ENCODE measurements at regions not wholly inside any gene's neighbourhood (a gene's known extent, or its start where the extent isn't known, plus 50 kb on each side); places are given as distances from the start of the nearest gene placed in this dataset.

DNA sequence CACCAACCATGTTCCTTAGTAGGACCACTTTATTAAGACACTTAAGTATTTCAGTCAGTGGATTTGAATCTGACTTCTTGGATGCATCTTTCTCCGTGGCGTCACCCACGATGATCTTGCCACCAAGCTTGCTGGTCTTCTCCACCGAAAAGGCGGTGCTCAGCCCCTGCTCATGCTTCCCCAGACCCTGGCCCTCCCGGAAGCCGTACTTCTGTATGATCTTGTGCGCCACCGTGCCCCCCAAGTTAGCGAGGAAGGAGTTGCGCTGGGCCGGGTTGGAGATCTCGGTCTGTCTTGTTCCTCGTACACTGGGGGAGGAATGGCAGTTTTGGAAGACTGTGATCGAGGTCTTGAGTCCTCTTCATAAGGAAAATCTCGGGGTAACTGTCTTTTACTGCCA is 213.4 kb upstream of the NANOGP8 start:
- DNase-seq (no peak), ATAC-seq (ENCODE audit: low read depth) (no peak)
- H3K27ac ChIP-seq (ENCODE audit: insufficient read depth, low read length), result no peak overlapping the region
- no peak overlapping the region for H3K23ac ChIP-seq (ENCODE audit: low read depth, low read length)
- 0 out of 2 replicates have a peak, but pooled peaks cover 2% of the 10 kb centered on the region for H3K9me1 ChIP-seq (ENCODE audit: insufficient read depth, low read length)
- no peak overlapping the region for H3K18ac ChIP-seq (ENCODE audit: low read depth, low read length)
- intact Hi-C loops (cut with micrococcal nuclease), result loop anchor here (10.0 kb wide), 1 partner anchor 674 kb away; no protein-coding TSS in a partner anchor
- peaks cover 5% of the 10 kb centered on the region for H3K4me1 ChIP-seq (ENCODE audit: control insufficient read depth, insufficient read depth, low read length)
- in situ Hi-C loops (cut with MboI; ENCODE audit: low sequenced_read_pairs), result loop anchor here (25.0 kb wide), 1 partner anchor 1839 kb away; no protein-coding TSS in a partner anchor
- CTCF ChIA-PET, result no interaction called here
- no peak overlapping the region for H3K4me2 ChIP-seq (ENCODE audit: low read depth, low read length)
- H3K56ac ChIP-seq (ENCODE audit: extremely low read depth, insufficient read depth, low read length), result no peak overlapping the region
- no peak overlapping the region for H3K4ac ChIP-seq (ENCODE audit: low read depth, low read length)
- no peaks in the 10 kb centered on the region for H3K79me1 ChIP-seq (ENCODE audit: low read depth in 1 of 2, low read length in 2 of 2)
- H4K20me1 ChIP-seq (ENCODE audit: insufficient read depth, low read length), result no peaks in the 10 kb centered on the region; the same call in 1 of the 2 replicates
- H4K91ac ChIP-seq (ENCODE audit: insufficient read depth, low read depth, low read length), result no peak overlapping the region
- dilution Hi-C loops (cut with HindIII; ENCODE audit: low sequenced_read_pairs, unreplicated experiment), result no loop called here
- no peak overlapping the region for H2BK120ac ChIP-seq (ENCODE audit: low read depth, low read length)
- WGBS, 2 experiments (ENCODE audit: extremely low coverage in 2 of 2, insufficient read length in 1 of 2), result 100% methylated on average over 7 of the region's 16 CpGs; no CpG with 5 or more reads in 1 of the 2 experiments
- no TSS peak for BruUV-seq (replicated peaks)
- H2BK20ac ChIP-seq (ENCODE audit: low read depth, low read length), result no peak overlapping the region
- H4K5ac ChIP-seq (ENCODE audit: low read depth, low read length), result no peak overlapping the region
- H2BK15ac ChIP-seq (ENCODE audit: low read depth, low read length), result no peak overlapping the region
- no peak overlapping the region for H2AFZ ChIP-seq (replicated peaks; ENCODE audit: low read length, poor library complexity)
- H2BK5ac ChIP-seq (ENCODE audit: low read depth, low read length, poor library complexity, severe bottlenecking), result no peak overlapping the region
- TF ChIP-seq, protein P1, sequence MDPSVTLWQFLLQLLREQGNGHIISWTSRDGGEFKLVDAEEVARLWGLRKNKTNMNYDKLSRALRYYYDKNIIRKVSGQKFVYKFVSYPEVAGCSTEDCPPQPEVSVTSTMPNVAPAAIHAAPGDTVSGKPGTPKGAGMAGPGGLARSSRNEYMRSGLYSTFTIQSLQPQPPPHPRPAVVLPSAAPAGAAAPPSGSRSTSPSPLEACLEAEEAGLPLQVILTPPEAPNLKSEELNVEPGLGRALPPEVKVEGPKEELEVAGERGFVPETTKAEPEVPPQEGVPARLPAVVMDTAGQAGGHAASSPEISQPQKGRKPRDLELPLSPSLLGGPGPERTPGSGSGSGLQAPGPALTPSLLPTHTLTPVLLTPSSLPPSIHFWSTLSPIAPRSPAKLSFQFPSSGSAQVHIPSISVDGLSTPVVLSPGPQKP (IDR thresholded peaks at IDR 0.05; ENCODE audit: borderline replicate concordance, low read depth, low read length), result no peak
- TF ChIP-seq CHD1 (IDR thresholded peaks at IDR 0.05; ENCODE audit: low read depth, low read length) (no peak), NFE2L2 (IDR thresholded peaks at IDR 0.05; ENCODE audit: low read depth, low read length) (no peak), RFX5 (IDR thresholded peaks at IDR 0.05; ENCODE audit: low read depth, low read length) (no peak), RAD21 (IDR thresholded peaks at IDR 0.05; ENCODE audit: low read length) (no peak), RCOR1 (IDR thresholded peaks at IDR 0.05; ENCODE audit: insufficient replicate concordance, low read length) (no peak), MAZ (IDR thresholded peaks at IDR 0.05; ENCODE audit: borderline replicate concordance, low read depth, low read length) (no peak), CEBPB (IDR thresholded peaks at IDR 0.05; ENCODE audit: low read depth, low read length) (no peak), MAFK (IDR thresholded peaks at IDR 0.05; ENCODE audit: low read depth, low read length) (no peak), POLR2A (IDR thresholded peaks at IDR 0.05; ENCODE audit: low read depth, low read length) (no peak), FOS (IDR thresholded peaks at IDR 0.05; ENCODE audit: low read depth, low read length) (no peak), MXI1 (IDR thresholded peaks at IDR 0.05; ENCODE audit: borderline replicate concordance, low read depth, low read length) (no peak), BHLHE40 (IDR thresholded peaks at IDR 0.05; ENCODE audit: low read depth, low read length) (no peak), SMC3 (IDR thresholded peaks at IDR 0.05; ENCODE audit: low read depth, low read length) (no peak)
- TF ChIP-seq, protein P2, sequence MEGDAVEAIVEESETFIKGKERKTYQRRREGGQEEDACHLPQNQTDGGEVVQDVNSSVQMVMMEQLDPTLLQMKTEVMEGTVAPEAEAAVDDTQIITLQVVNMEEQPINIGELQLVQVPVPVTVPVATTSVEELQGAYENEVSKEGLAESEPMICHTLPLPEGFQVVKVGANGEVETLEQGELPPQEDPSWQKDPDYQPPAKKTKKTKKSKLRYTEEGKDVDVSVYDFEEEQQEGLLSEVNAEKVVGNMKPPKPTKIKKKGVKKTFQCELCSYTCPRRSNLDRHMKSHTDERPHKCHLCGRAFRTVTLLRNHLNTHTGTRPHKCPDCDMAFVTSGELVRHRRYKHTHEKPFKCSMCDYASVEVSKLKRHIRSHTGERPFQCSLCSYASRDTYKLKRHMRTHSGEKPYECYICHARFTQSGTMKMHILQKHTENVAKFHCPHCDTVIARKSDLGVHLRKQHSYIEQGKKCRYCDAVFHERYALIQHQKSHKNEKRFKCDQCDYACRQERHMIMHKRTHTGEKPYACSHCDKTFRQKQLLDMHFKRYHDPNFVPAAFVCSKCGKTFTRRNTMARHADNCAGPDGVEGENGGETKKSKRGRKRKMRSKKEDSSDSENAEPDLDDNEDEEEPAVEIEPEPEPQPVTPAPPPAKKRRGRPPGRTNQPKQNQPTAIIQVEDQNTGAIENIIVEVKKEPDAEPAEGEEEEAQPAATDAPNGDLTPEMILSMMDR (conservative IDR thresholded peaks at IDR 0.05; ENCODE audit: low read depth, low read length), result no peak
- TF ChIP-seq, protein P3, sequence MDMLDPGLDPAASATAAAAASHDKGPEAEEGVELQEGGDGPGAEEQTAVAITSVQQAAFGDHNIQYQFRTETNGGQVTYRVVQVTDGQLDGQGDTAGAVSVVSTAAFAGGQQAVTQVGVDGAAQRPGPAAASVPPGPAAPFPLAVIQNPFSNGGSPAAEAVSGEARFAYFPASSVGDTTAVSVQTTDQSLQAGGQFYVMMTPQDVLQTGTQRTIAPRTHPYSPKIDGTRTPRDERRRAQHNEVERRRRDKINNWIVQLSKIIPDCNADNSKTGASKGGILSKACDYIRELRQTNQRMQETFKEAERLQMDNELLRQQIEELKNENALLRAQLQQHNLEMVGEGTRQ (IDR thresholded peaks at IDR 0.05; ENCODE audit: low read depth, low read length), result no peak
- H3K9ac ChIP-seq (ENCODE audit: low read depth, low read length), result no peak overlapping the region
- no peaks in the 10 kb centered on the region for H3K36me3 ChIP-seq (ENCODE audit: control insufficient read depth, insufficient read depth, low read length)
- H3K27me3 ChIP-seq (ENCODE audit: control insufficient read depth, insufficient read depth, low read length), result no peaks in the 10 kb centered on the region
- POLR2A ChIA-PET (ENCODE audit: unreplicated experiment), result no interaction called here
- H3K14ac ChIP-seq (replicated peaks; ENCODE audit: low read depth, low read length), result no peak overlapping the region
- peaks cover 3% of the 10 kb centered on the region; the same call in 1 of the 2 replicates for H3K9me3 ChIP-seq (ENCODE audit: control insufficient read depth, insufficient read depth, low read length)
- no peak overlapping the region for H2AK5ac ChIP-seq (ENCODE audit: low read depth, low read length)
- no peak overlapping the region for H3K4me3 ChIP-seq (ENCODE audit: insufficient read depth, low read depth, low read length)
- H2AK9ac ChIP-seq (replicated peaks; ENCODE audit: low read depth, low read length, poor library complexity), result no peak overlapping the region
- no peak overlapping the region for H4K8ac ChIP-seq (ENCODE audit: low read depth in 2 of 2, low read length in 2 of 2)
